HepG2 (cell line): ENCODE measurements at regions not wholly inside any gene's neighbourhood (a gene's known extent, or its start where the extent isn't known, plus 50 kb on each side); places are given as distances from the start of the nearest gene placed in this dataset.

Experiments
- ATAC-seq: fragments of 200-7000 bp; cut with Tn5 transposase; 3 replicates; pipeline ENCODE4 v1.9.1; 2020; ENCODE audit warnings: mild to moderate bottlenecking, moderate library complexity
- BruUV-seq: library from RNA; stranded (reverse); fragments of 400-500 nt; replicated peaks from 2 replicates; lab custom pipeline; 2021; lab: Mats Ljungman, UMichigan
- CTCF ChIA-PET: fragments of 300-600 bp; formaldehyde crosslinking; extraction: SDS; loops from one replicate; lab custom pipeline; 2021; ENCODE audit warnings: low total read pairs, inconsistent platforms, low intra/inter-chr PET ratio; lab: Yijun Ruan, JAX
- POLR2A ChIA-PET: fragments of 350-600 bp; sonication (Branson Sonifier 250); formaldehyde crosslinking; loops from one replicate; lab custom pipeline; 2020; ENCODE audit warnings: antibody characterized with exemption, inconsistent platforms; lab: Yijun Ruan, JAX
- DNase-seq: peaks from one replicate; pipeline ENCODE4 v3.0.0-alpha.2; 2015; ENCODE audit warnings: low spot score
- FAIRE-seq: peaks from 3 replicates; lab custom pipeline; 2011; peaks lifted over from hg19 to GRCh38; lab: Jason Lieb, UNC
- H2AFZ ChIP-seq: one replicate; pipeline ENCODE4 v1.6.1; 2011; ENCODE audit warnings: low read length, inconsistent platforms
- H3K27ac ChIP-seq: fragments of 300-600 bp; 3 replicates; pipeline ENCODE4 v1.8.0; 2011; ENCODE audit warnings: mixed run types, mild to moderate bottlenecking, mixed read lengths, low read length, inconsistent platforms; ENCODE audit not compliant: insufficient read depth; ENCODE audit errors: extremely low read length
- H3K27me3 ChIP-seq, 2 experiments: fragments of 200-600 bp in 1 of 2; 2 replicates in 1 of 2; 3 replicates in 1 of 2; pipeline versions ENCODE4 v1.6.0 to v1.8.0; 2011; ENCODE audit warnings: low read length in 2 of 2, mild to moderate bottlenecking in 2 of 2, moderate library complexity in 2 of 2, inconsistent platforms in 1 of 2; ENCODE audit not compliant: insufficient read depth in 2 of 2, control insufficient read depth in 1 of 2
- H3K36me3 ChIP-seq, 2 experiments: fragments of 200-600 bp in 1 of 2; replicated peaks in 1 of 2; 2 replicates in 1 of 2; 3 replicates in 1 of 2; pipeline versions ENCODE4 v1.5.1 to v1.8.0; 2011; ENCODE audit warnings: low read length in 2 of 2, inconsistent platforms in 1 of 2; ENCODE audit not compliant: insufficient read depth in 2 of 2, control insufficient read depth in 1 of 2
- H3K4me1 ChIP-seq: 2 replicates; pipeline ENCODE4 v1.5.1; 2012; ENCODE audit warnings: low read length, inconsistent platforms; ENCODE audit not compliant: insufficient read depth
- H3K4me2 ChIP-seq: 2 replicates; pipeline ENCODE4 v1.6.0; 2011; ENCODE audit warnings: low read depth, low read length, inconsistent platforms
- H3K4me3 ChIP-seq, 3 experiments: fragments of 200-600 bp in 1 of 3; sonication (generic), shearing (Covaris generic) in 1 of 3; replicated peaks in 1 of 3; 2 replicates each; pipeline ENCODE4 v1.5.1; 2011 to 2016; ENCODE audit warnings: low read length in 3 of 3, inconsistent platforms in 2 of 3, low read depth in 2 of 3, mild to moderate bottlenecking in 2 of 3, control low read depth in 1 of 3, mixed read lengths in 1 of 3; ENCODE audit not compliant: insufficient read depth in 1 of 3
- H3K79me2 ChIP-seq: one replicate; pipeline ENCODE4 v1.6.1; 2011; ENCODE audit warnings: low read length, inconsistent platforms; ENCODE audit not compliant: insufficient read depth
- H3K9ac ChIP-seq: 2 replicates; pipeline ENCODE4 v1.6.0; 2011; ENCODE audit warnings: mild to moderate bottlenecking, low read depth, low read length, inconsistent platforms; ENCODE audit not compliant: insufficient read depth
- H3K9me3 ChIP-seq: 2 replicates; pipeline ENCODE4 v1.5.1; 2012; ENCODE audit warnings: mild to moderate bottlenecking, low read length
- H4K20me1 ChIP-seq: 2 replicates; pipeline ENCODE4 v1.6.0; 2011; ENCODE audit warnings: inconsistent platforms, mild to moderate bottlenecking, low read length, moderate library complexity; ENCODE audit not compliant: insufficient read depth
- ASH2L ChIP-seq: fragments of 300-600, 200-600 bp; sonication (generic); IDR thresholded peaks from 2 replicates; pipeline ENCODE4 v1.7.0; 2017; ENCODE audit warnings: low read depth, mild to moderate bottlenecking, moderate library complexity, mixed read lengths, low read length; ENCODE audit not compliant: insufficient read length
- BRF2 ChIP-seq: sonication (generic); formaldehyde crosslinking; IDR thresholded peaks from 2 replicates; pipeline ENCODE4 v1.8.1; 2022; ENCODE audit warnings: mild to moderate bottlenecking, missing genetic modification reagents
- EP300 ChIP-seq, 3 experiments: sonication (generic) in 1 of 3; formaldehyde crosslinking in 1 of 3; IDR thresholded peaks; 2 replicates each; pipeline versions ENCODE4 v1.5.1 to v1.6.1; 2011 to 2020; ENCODE audit warnings: low read depth in 2 of 3, low read length in 2 of 3, borderline replicate concordance in 1 of 3, improper control_type of control experiment in 1 of 3, mild to moderate bottlenecking in 1 of 3, missing genetic modification reagents in 1 of 3, moderate library complexity in 1 of 3
- SAFB2 ChIP-seq: sonication (generic); formaldehyde crosslinking; IDR thresholded peaks from 2 replicates; pipeline ENCODE4 v1.5.1; 2020; ENCODE audit warnings: missing genetic modification reagents, low read depth, mild to moderate bottlenecking, borderline replicate concordance
- SOX6 ChIP-seq, 2 experiments: fragments of 450-650 bp in 1 of 2; sonication (generic) in 1 of 2; formaldehyde crosslinking in 1 of 2; IDR thresholded peaks; 2 replicates each; pipeline versions ENCODE4 v1.4.0 to v1.6.1; 2017 to 2020; ENCODE audit warnings: antibody characterized with exemption in 1 of 2, mild to moderate bottlenecking in 1 of 2, missing genetic modification reagents in 1 of 2
- ZBTB33 ChIP-seq: sonication (generic); formaldehyde crosslinking; IDR thresholded peaks from 2 replicates; pipeline ENCODE4 v1.4.0; 2020; ENCODE audit warnings: missing genetic modification reagents
- ZNF280D ChIP-seq: sonication (generic); formaldehyde crosslinking; IDR thresholded peaks from 2 replicates; pipeline ENCODE4 v1.5.1; 2020; ENCODE audit warnings: mild to moderate bottlenecking, missing genetic modification reagents
- ZNF337 ChIP-seq: sonication (generic); formaldehyde crosslinking; IDR thresholded peaks from 2 replicates; pipeline ENCODE4 v1.5.1; 2020; ENCODE audit warnings: missing genetic modification reagents, low read depth, mild to moderate bottlenecking, borderline replicate concordance
- ZNF691 ChIP-seq: sonication (generic); formaldehyde crosslinking; IDR thresholded peaks from 2 replicates; pipeline ENCODE4 v1.4.0; 2020; ENCODE audit warnings: missing genetic modification reagents, low read depth, mild to moderate bottlenecking, borderline replicate concordance
- ZNF720 ChIP-seq: sonication (generic); formaldehyde crosslinking; IDR thresholded peaks from 2 replicates; pipeline ENCODE4 v1.4.0; 2020; ENCODE audit warnings: missing genetic modification reagents
- ZNF746 ChIP-seq: sonication (generic); formaldehyde crosslinking; IDR thresholded peaks from 2 replicates; pipeline ENCODE4 v1.8.0; 2022; ENCODE audit warnings: mild to moderate bottlenecking, missing genetic modification reagents
- WGBS: methylation state at CpG from one replicate; pipeline ENCODE4 v1.1.6; 2017; ENCODE audit warnings: low lambda C conversion rate; 5-methylcytosine and 5-hydroxymethylcytosine counted together
- in situ Hi-C: cut with HindIII; loops from 2 replicates; pipeline ENCODE4 v1.10.0; 2017; ENCODE audit warnings: low pct_unique_long_range_greater_than_20kb; ENCODE audit not compliant: extremely low pct_ligation_motif_present
- intact Hi-C: fragments of 100-400 bp; cut with micrococcal nuclease; formaldehyde crosslinking; loops from one replicate; pipeline ENCODE4 v1.10.0; 2022; ENCODE audit not compliant: unreplicated experiment
- TF ChIP-seq, protein P1 (sequence below): sonication (generic); IDR thresholded peaks from 2 replicates; pipeline ENCODE4 v1.6.1; 2016; ENCODE audit warnings: low read depth, borderline replicate concordance
- TF ChIP-seq, protein P2 (sequence below): sonication (generic); formaldehyde crosslinking; conservative IDR thresholded peaks from 2 replicates; pipeline ENCODE4 v1.8.0; 2022; ENCODE audit warnings: mild to moderate bottlenecking, moderate library complexity, missing genetic modification reagents

DNA sequence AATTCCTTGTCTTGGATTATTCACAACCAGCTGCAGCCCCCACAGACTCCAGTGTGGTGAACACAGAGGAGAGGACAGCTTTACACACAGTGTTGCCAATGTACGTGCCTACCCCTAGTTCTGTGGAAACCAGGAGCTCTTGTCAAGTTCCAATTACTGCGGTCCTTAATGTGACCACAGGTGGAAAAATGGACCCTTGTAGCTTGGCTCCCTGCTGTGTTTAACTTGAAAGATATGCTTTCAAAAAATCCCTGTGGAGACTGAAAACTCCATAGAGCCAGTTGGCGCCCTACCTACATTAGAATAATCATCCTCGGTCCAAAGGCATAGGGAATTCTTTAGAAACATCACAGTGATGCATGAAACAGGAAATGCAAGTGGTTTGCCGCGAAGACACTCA lies 118.3 kb upstream of the SLC22A23 start:
- H3K27ac ChIP-seq: no peak overlapping the region
- DNase-seq: no peak
- H3K27me3 ChIP-seq: peaks cover 3 to 67% of the 10 kb centered on the region in 2 experiments; a peak in 4 of 5 replicates
- H3K4me2 ChIP-seq: no peak overlapping the region
- H3K9ac ChIP-seq: no peak overlapping the region
- ATAC-seq: no peak
- H3K4me3 ChIP-seq: no peak overlapping the region
- CTCF ChIA-PET: no interaction called here
- H2AFZ ChIP-seq: no peak overlapping the region
- in situ Hi-C loops: no loop called here
- H4K20me1 ChIP-seq: no peaks in the 10 kb centered on the region
- no peaks in the 10 kb centered on the region for H3K36me3 ChIP-seq
- no TSS peak for BruUV-seq
- no peaks in the 10 kb centered on the region for H3K9me3 ChIP-seq
- TF ChIP-seq EP300 (IDR thresholded peaks at IDR 0.05; ENCODE audit: low read depth in 2 of 2, low read length in 2 of 2): no peak
- no peak for TF ChIP-seq EP300 (CRISPR knock-in tag; IDR thresholded peaks at IDR 0.05; ENCODE audit: borderline replicate concordance)
- TF ChIP-seq, protein P1, sequence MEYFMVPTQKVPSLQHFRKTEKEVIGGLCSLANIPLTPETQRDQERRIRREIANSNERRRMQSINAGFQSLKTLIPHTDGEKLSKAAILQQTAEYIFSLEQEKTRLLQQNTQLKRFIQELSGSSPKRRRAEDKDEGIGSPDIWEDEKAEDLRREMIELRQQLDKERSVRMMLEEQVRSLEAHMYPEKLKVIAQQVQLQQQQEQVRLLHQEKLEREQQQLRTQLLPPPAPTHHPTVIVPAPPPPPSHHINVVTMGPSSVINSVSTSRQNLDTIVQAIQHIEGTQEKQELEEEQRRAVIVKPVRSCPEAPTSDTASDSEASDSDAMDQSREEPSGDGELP: no peak
- TF ChIP-seq ZNF280D (CRISPR knock-in tag): no peak
- TF ChIP-seq, protein P2, sequence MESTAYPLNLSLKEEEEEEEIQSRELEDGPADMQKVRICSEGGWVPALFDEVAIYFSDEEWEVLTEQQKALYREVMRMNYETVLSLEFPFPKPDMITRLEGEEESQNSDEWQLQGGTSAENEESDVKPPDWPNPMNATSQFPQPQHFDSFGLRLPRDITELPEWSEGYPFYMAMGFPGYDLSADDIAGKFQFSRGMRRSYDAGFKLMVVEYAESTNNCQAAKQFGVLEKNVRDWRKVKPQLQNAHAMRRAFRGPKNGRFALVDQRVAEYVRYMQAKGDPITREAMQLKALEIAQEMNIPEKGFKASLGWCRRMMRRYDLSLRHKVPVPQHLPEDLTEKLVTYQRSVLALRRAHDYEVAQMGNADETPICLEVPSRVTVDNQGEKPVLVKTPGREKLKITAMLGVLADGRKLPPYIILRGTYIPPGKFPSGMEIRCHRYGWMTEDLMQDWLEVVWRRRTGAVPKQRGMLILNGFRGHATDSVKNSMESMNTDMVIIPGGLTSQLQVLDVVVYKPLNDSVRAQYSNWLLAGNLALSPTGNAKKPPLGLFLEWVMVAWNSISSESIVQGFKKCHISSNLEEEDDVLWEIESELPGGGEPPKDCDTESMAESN (CRISPR knock-in tag): no peak
- no peak for TF ChIP-seq ZBTB33 (CRISPR knock-in tag)
- TF ChIP-seq ZNF746 (CRISPR knock-in tag): no peak
- no peak for TF ChIP-seq BRF2 (CRISPR knock-in tag)
- no peak for TF ChIP-seq ASH2L
- TF ChIP-seq ZNF691 (CRISPR knock-in tag): no peak
- no peak for TF ChIP-seq SOX6 (IDR thresholded peaks at IDR 0.05)
- TF ChIP-seq SOX6 (CRISPR knock-in tag; IDR thresholded peaks at IDR 0.05): no peak
- no peak for TF ChIP-seq SAFB2 (CRISPR knock-in tag)
- TF ChIP-seq ZNF337 (CRISPR knock-in tag): no peak
- TF ChIP-seq ZNF720 (CRISPR knock-in tag): no peak
- TF ChIP-seq, all 625 proteins: peak for 0
- POLR2A ChIA-PET: no interaction called here
- no peaks in the 10 kb centered on the region for H3K79me2 ChIP-seq
- intact Hi-C loops: no loop called here
- WGBS: 62% methylated on average over 6 of the region's 6 CpGs
- FAIRE-seq: no peak
- H3K4me1 ChIP-seq: no peaks in the 10 kb centered on the region
